HG03025 (cell line): ENCODE measurements at regions not wholly inside any gene's neighbourhood (a gene's known extent, or its start where the extent isn't known, plus 50 kb on each side); places are given as distances from the start of the nearest gene placed in this dataset.

Experiments
- ATAC-seq: cut with Tn5 transposase; IDR thresholded peaks from one replicate; pipeline ENCODE4 v1.9.1; 2021; ENCODE audit warnings: mild to moderate bottlenecking, moderate library complexity; ENCODE audit not compliant: unreplicated experiment, low FRiP score

GRCh38 chr10:3438606-3439005 lies 266.0 kb upstream of the PITRM1 start:
- ATAC-seq: no peak

GRCh38 chr10:3435671-3436070 lies 263.1 kb upstream of the PITRM1 start:
- ATAC-seq: no peak

GRCh38 chr10:3433988-3434387 lies 261.4 kb upstream of the PITRM1 start:
- ATAC-seq: no peak

DNA sequence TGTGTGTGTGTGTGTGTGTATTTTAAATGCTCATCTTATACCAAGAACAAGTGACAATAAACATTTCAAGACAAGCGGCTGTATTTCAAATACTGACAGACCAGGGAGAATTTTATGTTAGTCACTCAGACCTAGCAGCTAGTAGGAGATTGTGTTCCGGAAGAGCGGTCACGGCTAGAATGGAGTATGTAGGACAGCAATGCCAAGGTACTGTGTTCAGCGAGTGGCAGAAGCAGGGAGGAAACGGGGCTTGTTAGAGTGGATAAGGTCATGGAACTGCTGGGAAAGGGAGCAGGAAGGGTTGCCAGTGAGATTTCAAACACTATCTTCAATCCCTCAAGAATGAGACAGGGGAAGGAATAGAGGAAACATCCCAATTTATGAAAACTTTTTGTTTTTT lies 260.5 kb upstream of the PITRM1 start:
- ATAC-seq: no peak

GRCh38 chr10:3432081-3432825 lies 259.7 kb upstream of the PITRM1 start:
- no peak for ATAC-seq

DNA sequence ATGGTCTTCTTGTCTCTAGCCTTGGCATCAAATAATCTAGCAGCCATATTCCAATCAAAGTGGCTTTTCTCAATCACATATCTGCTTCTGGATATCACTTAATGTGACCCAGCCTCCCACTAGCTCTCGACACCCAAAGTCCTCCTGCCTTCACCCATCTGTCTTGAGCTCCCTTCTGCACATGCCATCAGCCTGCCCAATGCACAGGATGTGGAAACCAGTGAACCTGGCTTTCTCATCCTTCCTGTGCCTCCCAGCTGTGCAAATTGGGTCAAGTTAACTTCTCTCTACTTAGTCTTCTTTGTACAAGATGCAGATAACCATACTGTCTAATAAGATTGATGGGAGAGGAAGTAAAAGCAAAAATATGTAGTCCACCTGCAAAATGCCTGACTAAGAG lies 257.9 kb upstream of the PITRM1 start:
- no peak for ATAC-seq

DNA sequence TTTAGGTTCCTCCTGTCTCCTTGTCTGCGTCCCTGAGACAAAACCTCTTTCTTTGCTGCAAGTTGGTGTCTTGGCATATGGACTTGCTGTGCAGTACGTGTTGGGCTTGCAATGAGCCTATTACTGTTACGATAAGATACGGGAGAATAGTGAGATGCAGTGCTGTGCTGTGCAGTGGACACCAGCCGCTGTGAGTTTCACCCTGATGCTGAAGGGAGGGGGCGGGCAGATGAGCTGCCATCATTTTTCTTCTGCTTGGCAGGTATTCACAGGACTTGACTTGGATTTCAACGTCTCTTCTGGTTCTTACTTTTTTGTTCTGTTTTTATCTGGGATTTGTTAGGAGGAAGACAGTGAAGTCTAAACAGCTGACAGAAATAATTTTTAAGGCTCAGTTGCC lies 257.1 kb upstream of the PITRM1 start:
- ATAC-seq: no peak

DNA sequence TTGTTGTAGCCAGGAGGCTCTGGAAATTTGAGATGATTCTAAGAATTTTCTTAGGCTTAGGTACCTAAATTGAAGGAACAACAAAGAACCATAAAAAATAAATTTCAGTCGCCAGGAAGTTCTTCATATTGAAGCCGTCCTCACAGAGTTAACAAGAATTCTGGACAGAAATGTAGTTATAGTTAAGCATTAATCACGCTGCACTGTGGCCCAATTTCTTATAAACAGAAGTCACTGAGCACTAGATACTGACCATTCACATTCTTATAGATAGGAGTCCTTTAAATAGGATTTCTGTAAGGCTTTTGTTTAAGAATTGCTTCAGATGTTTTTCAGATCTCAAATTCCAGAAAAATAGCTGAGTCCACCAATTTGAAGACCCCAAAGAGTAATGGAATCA lies 256.2 kb upstream of the PITRM1 start:
- no peak for ATAC-seq

DNA sequence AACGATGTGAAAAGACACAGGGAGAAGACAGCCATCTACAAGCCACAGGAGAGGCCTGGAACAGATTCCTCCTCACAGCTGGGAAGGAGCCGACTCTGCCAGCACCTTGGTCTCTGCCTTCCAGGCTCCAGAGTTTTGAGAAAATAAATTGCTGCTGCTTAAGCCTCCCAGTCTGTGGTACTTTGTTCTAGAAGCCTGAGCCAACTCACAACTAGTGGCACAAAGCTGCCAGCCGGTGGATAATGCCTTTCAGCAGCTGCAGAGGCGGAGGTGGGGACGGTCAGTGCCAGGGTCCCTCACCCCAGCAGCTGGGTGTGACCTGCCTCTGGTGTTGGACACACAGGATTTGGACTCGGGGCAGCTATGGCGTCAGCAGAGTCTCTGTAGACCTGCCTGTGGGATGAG lies 255.4 kb upstream of the PITRM1 start:
- no peak for ATAC-seq

GRCh38 chr10:3427347-3427746 lies 254.8 kb upstream of the PITRM1 start:
- ATAC-seq: no peak

- ATAC-seq: no peak
Measured at GRCh38 chr10:3426190-3426845, 253.7 kb upstream of the PITRM1 start.

DNA sequence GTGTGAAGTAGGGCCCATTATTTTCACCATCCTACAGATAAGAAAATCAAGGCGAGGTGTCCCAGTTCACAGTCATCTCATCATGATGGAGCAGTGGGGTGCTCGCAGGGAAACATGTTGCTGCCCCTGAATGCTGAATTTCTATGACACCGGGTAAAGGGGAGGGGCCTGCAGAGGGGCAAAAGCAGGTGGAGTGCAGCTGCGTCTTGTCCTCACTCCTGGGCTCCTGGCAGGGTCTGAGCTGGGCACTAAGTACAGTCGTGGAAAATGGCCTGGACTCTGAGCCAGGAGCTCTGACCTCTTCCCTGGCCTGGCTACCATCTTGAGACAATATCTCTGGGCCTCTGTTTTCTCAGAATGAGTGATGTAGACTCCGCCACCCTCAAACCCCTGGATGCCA lies 253.1 kb upstream of the PITRM1 start:
- no peak for ATAC-seq

- ATAC-seq: no peak
Measured at GRCh38 chr10:3425261-3425660, 252.7 kb upstream of the PITRM1 start.

GRCh38 chr10:3424111-3424851 lies 251.7 kb upstream of the PITRM1 start:
- ATAC-seq: no peak

DNA sequence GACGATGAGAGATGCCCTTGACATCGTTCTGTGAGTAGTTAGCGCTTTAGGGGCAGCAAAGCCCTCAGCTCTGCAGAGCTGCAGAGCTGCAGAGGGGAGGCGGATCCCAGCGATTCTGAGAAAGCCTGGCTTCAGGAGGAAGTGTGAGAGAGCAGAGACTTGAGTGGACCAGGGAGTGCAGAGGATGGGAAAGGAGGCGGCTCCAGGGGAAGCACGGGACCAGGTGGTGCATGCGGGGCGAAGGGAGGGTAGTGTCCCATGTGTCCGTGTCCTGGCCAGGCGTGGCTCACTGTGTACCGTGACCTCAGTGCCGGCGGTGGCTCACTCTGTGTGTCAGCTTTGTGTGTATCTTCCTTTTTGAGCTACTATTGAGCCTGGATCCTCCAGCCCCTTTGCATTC lies 250.8 kb upstream of the PITRM1 start:
- no peak for ATAC-seq

DNA sequence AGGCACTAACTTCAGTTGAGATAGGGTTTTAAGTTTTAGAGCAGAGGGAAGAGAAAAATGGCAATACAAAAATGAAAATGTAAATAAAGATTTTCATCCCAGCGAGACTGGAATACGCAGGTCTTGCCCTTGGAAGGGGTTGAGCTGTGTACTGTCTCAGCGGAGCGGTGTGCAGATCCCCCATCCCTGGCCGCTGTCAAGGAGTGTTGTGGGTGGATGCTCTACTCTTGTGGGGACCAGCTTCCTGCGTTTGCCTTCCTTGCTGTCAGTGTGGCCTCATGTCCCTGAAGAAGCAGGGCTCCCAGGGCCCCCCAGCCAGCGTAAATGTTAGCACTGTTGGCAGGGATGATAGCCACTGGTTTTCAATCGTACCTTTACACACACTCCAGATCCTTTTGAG lies 249.7 kb upstream of the PITRM1 start:
- ATAC-seq: no peak

DNA sequence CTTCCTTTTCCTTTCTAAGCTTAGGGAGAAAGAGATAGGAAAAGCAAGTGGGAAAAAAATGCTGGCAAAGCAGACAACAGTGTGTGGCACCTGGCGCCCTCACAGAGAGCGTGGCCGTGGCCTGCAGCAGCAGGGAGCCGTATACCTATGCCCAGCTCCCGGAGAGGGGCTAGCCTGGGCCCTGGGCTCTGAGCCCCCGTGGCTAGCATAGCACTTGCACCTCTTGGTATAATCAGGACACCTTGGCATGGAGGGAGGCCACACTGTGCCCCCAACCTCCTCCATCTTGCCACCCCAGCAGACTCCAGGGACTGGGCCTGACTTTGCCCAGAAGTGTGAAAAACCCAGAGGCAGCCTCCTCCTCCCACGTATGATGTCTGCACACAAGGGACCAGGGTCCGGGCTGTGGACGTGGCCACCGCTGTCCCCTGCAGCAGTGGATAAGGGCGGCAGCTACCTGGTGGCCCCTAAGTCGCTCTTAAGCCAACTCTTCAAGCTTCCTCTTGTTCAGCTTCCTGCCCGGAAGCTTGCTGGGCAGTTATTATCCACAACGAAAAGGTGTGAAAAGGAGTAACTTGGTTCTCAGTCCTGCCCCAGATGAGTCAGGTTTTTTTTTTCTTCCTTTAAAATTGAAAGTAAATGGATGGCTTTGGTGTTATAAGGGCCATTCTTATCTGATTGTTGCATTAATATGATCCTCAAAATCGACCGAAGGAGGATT lies 249.1 kb upstream of the PITRM1 start:
- no peak for ATAC-seq

GRCh38 chr10:3420527-3421469 lies 248.2 kb upstream of the PITRM1 start:
- no peak for ATAC-seq

DNA sequence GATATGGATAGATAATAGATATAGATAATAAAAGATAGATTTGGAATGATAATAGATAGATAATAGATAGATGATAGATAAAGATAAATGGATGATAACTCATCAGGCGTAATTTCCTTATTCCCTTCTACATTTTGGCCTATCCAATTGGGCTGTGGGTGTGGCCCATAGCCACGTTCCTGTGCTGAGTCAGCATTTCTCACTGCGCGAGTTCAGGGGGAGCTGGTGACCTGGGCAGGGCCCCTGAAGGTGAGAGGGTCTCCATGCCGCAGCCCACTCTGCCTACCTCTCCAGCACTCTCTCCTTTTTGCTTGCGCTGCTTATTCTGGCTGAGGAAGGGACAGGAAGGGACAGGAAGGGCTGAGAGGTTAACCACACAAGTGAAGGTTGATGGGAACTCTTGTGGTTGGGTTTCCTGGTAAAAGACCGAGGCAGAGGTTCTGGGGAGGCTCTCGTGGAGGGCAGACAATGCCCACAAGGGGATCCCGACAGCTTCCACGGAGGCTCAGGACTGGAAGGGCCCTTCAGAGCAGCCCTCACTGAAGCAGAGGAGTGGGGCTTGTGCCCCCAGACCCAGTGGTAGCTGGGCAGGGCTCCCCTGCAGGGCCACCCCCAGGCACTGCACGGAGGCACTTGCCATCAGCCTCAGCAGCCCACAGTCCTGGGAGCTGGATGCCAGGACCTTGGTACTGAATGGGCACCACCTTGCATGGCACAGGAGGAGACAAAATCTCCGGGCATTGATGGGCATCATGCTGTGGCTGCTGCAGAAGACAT lies 247.3 kb upstream of the PITRM1 start:
- no peak for ATAC-seq
